IMR-90 (cell line): ENCODE measurements at regions not wholly inside any gene's neighbourhood (a gene's known extent, or its start where the extent isn't known, plus 50 kb on each side); places are given as distances from the start of the nearest gene placed in this dataset.
A peak's percentile ranks its signal among the peaks of the same experiment; 100 is the strongest.

ENCODE experiments used
- ATAC-seq: fragments of 200-7000 bp; cut with Tn5 transposase; 2 replicates; pipeline ENCODE4 v1.9.1; 2020; ENCODE audit warnings: low read depth, mild to moderate bottlenecking, moderate library complexity
- BruUV-seq: library from RNA; stranded (reverse); fragments of 400-500 nt; replicated peaks from 2 replicates; lab custom pipeline; 2021; lab: Mats Ljungman, UMichigan
- CTCF ChIA-PET: fragments of 300-600 bp; formaldehyde crosslinking; extraction: SDS; loops from one replicate; lab custom pipeline; 2021; ENCODE audit warnings: antibody characterized with exemption; lab: Yijun Ruan, JAX
- POLR2A ChIA-PET: fragments of 300-600 bp; sonication (Branson Sonifier 250); formaldehyde crosslinking; loops from one replicate; lab custom pipeline; 2022; ENCODE audit warnings: antibody characterized with exemption; ENCODE audit not compliant: unreplicated experiment; lab: Charles Lee
- DNase-seq: peaks from one replicate; pipeline ENCODE4 v3.0.0; 2013
- H2AFZ ChIP-seq: replicated peaks from 2 replicates; pipeline ENCODE3; 2013; ENCODE audit warnings: low read length, mild to moderate bottlenecking; ENCODE audit not compliant: poor library complexity
- H2AK5ac ChIP-seq: 2 replicates; pipeline ENCODE4 v1.6.1; 2013; ENCODE audit warnings: low read depth, low read length, inconsistent platforms
- H2AK9ac ChIP-seq: replicated peaks from 2 replicates; pipeline ENCODE3; 2013; ENCODE audit warnings: mild to moderate bottlenecking, low read depth, low read length, moderate library complexity; ENCODE audit not compliant: poor library complexity
- H2BK120ac ChIP-seq: 2 replicates; pipeline ENCODE4 v1.6.1; 2013; ENCODE audit warnings: low read depth, low read length, inconsistent platforms
- H2BK15ac ChIP-seq: 3 replicates; pipeline ENCODE4 v1.6.1; 2013; ENCODE audit warnings: low read depth, low read length, inconsistent platforms
- H2BK20ac ChIP-seq: 2 replicates; pipeline ENCODE4 v1.6.1; 2013; ENCODE audit warnings: low read depth, mild to moderate bottlenecking, inconsistent platforms, low read length, moderate library complexity
- H2BK5ac ChIP-seq: 2 replicates; pipeline ENCODE4 v1.6.1; 2013; ENCODE audit warnings: mild to moderate bottlenecking, low read depth, low read length, inconsistent platforms; ENCODE audit not compliant: poor library complexity, severe bottlenecking
- H3K14ac ChIP-seq: replicated peaks from 2 replicates; pipeline ENCODE4 v1.6.1; 2013; ENCODE audit warnings: low read depth, low read length, inconsistent platforms
- H3K18ac ChIP-seq: 2 replicates; pipeline ENCODE4 v1.6.1; 2013; ENCODE audit warnings: low read depth, low read length, control low read depth
- H3K23ac ChIP-seq: 2 replicates; pipeline ENCODE4 v1.6.1; 2013; ENCODE audit warnings: low read depth, low read length, inconsistent platforms
- H3K27ac ChIP-seq: 2 replicates; pipeline ENCODE4 v1.5.1; 2013; ENCODE audit warnings: mild to moderate bottlenecking, control low read depth, low read length; ENCODE audit not compliant: insufficient read depth
- H3K27me3 ChIP-seq: 2 replicates; pipeline ENCODE4 v1.6.1; 2013; ENCODE audit warnings: low read length; ENCODE audit not compliant: control insufficient read depth, insufficient read depth
- H3K36me3 ChIP-seq: 2 replicates; pipeline ENCODE4 v1.6.1; 2013; ENCODE audit warnings: low read length, mixed read lengths; ENCODE audit not compliant: control insufficient read depth, insufficient read depth
- H3K4ac ChIP-seq: 2 replicates; pipeline ENCODE4 v1.6.1; 2013; ENCODE audit warnings: low read depth, low read length, inconsistent platforms
- H3K4me1 ChIP-seq: 2 replicates; pipeline ENCODE4 v1.6.1; 2013; ENCODE audit warnings: low read length, mixed read lengths; ENCODE audit not compliant: control insufficient read depth, insufficient read depth
- H3K4me2 ChIP-seq: 2 replicates; pipeline ENCODE4 v1.6.1; 2013; ENCODE audit warnings: low read depth, mild to moderate bottlenecking, control low read depth, low read length, moderate library complexity
- H3K4me3 ChIP-seq: 2 replicates; pipeline ENCODE4 v1.5.1; 2013; ENCODE audit warnings: low read depth, mild to moderate bottlenecking, control low read depth, low read length, moderate library complexity; ENCODE audit not compliant: insufficient read depth
- H3K56ac ChIP-seq: 2 replicates; pipeline ENCODE4 v1.6.1; 2013; ENCODE audit warnings: low read length, inconsistent platforms; ENCODE audit not compliant: insufficient read depth; ENCODE audit errors: extremely low read depth
- H3K79me1 ChIP-seq, 2 experiments: 2 replicates each; pipeline ENCODE4 v1.6.1; 2013; ENCODE audit warnings: low read length in 2 of 2, inconsistent platforms in 1 of 2, low read depth in 1 of 2
- H3K9ac ChIP-seq: 2 replicates; pipeline ENCODE4 v1.6.1; 2013; ENCODE audit warnings: low read depth, low read length, control low read depth
- H3K9me1 ChIP-seq: 2 replicates; pipeline ENCODE4 v1.6.1; 2013; ENCODE audit warnings: low read length, inconsistent platforms; ENCODE audit not compliant: insufficient read depth
- H3K9me3 ChIP-seq: 2 replicates; pipeline ENCODE4 v1.6.1; 2013; ENCODE audit warnings: low read length; ENCODE audit not compliant: control insufficient read depth, insufficient read depth
- H4K20me1 ChIP-seq: 2 replicates; pipeline ENCODE4 v1.6.1; 2013; ENCODE audit warnings: low read length, inconsistent platforms; ENCODE audit not compliant: insufficient read depth
- H4K5ac ChIP-seq: 2 replicates; pipeline ENCODE4 v1.6.1; 2013; ENCODE audit warnings: mild to moderate bottlenecking, low read depth, low read length, control low read depth
- H4K8ac ChIP-seq, 2 experiments: 2 replicates each; pipeline ENCODE4 v1.6.1; 2013; ENCODE audit warnings: low read depth in 2 of 2, low read length in 2 of 2, control low read depth in 1 of 2, inconsistent platforms in 1 of 2
- H4K91ac ChIP-seq: 2 replicates; pipeline ENCODE4 v1.6.1; 2013; ENCODE audit warnings: low read depth, low read length, inconsistent platforms; ENCODE audit not compliant: insufficient read depth
- BHLHE40 ChIP-seq: fragments of 150-350 bp; IDR thresholded peaks from 2 replicates; pipeline ENCODE4 v1.6.1; 2016; ENCODE audit warnings: mild to moderate bottlenecking, low read depth, low read length
- CEBPB ChIP-seq: IDR thresholded peaks from 2 replicates; pipeline ENCODE4 v1.6.1; 2012; ENCODE audit warnings: low read depth, low read length, improper control_type of control experiment
- CHD1 ChIP-seq: IDR thresholded peaks from 2 replicates; pipeline ENCODE4 v1.6.1; 2012; ENCODE audit warnings: low read depth, low read length, improper control_type of control experiment
- FOS ChIP-seq: fragments of 150-350 bp; IDR thresholded peaks from 2 replicates; pipeline ENCODE4 v1.6.1; 2016; ENCODE audit warnings: low read depth, low read length
- MAFK ChIP-seq: IDR thresholded peaks from 2 replicates; pipeline ENCODE4 v1.6.1; 2012; ENCODE audit warnings: low read depth, low read length, improper control_type of control experiment
- MAZ ChIP-seq: IDR thresholded peaks from 2 replicates; pipeline ENCODE4 v1.6.1; 2012; ENCODE audit warnings: low read depth, mild to moderate bottlenecking, low read length, improper control_type of control experiment, moderate library complexity, borderline replicate concordance
- MXI1 ChIP-seq: IDR thresholded peaks from 2 replicates; pipeline ENCODE4 v1.6.1; 2012; ENCODE audit warnings: low read depth, mild to moderate bottlenecking, low read length, moderate library complexity, borderline replicate concordance
- NFE2L2 ChIP-seq: fragments of 150-350 bp; IDR thresholded peaks from 2 replicates; pipeline ENCODE4 v1.6.1; 2016; ENCODE audit warnings: low read depth, mild to moderate bottlenecking, low read length
- POLR2A ChIP-seq: IDR thresholded peaks from 2 replicates; pipeline ENCODE4 v1.6.1; 2012; ENCODE audit warnings: mild to moderate bottlenecking, low read depth, low read length
- RCOR1 ChIP-seq: IDR thresholded peaks from 2 replicates; pipeline ENCODE4 v1.6.1; 2012; ENCODE audit warnings: mild to moderate bottlenecking, low read length, improper control_type of control experiment; ENCODE audit not compliant: insufficient replicate concordance
- RFX5 ChIP-seq: IDR thresholded peaks from 2 replicates; pipeline ENCODE4 v1.8.0; 2012; ENCODE audit warnings: low read depth, mild to moderate bottlenecking, low read length, moderate library complexity
- SMC3 ChIP-seq: fragments of 150-350 bp; IDR thresholded peaks from 2 replicates; pipeline ENCODE4 v1.6.1; 2016; ENCODE audit warnings: low read depth, mild to moderate bottlenecking, antibody characterized with exemption, low read length, moderate library complexity
- WGBS, 2 experiments: methylation state at CpG; one replicate each; pipeline versions ENCODE4 v1.1.5 to v1.1.7; 2013; ENCODE audit warnings: missing lambda C conversion rate in 2 of 2; ENCODE audit not compliant: insufficient read length in 1 of 2; ENCODE audit errors: extremely low coverage in 2 of 2; 5-methylcytosine and 5-hydroxymethylcytosine counted together
- dilution Hi-C: fragments of 300-500 bp; cut with HindIII; formaldehyde crosslinking; loops from one replicate; pipeline ENCODE4 v1.14.3; 2018; ENCODE audit warnings: low sequenced_read_pairs; ENCODE audit not compliant: unreplicated experiment
- in situ Hi-C: fragments of 300-500 bp; cut with MboI; formaldehyde crosslinking; loops from 3 replicates; pipeline ENCODE4 v1.14.3; 2019; ENCODE audit warnings: low sequenced_read_pairs, inconsistent platforms, mixed read lengths
- intact Hi-C: fragments of 100-400 bp; cut with micrococcal nuclease; formaldehyde crosslinking; loops from 2 replicates; pipeline ENCODE4 v1.10.0; 2022
- TF ChIP-seq, protein P1 (sequence below): fragments of 150-350 bp; IDR thresholded peaks from 2 replicates; pipeline ENCODE4 v1.6.1; 2016; ENCODE audit warnings: low read depth, mild to moderate bottlenecking, low read length, moderate library complexity, borderline replicate concordance

GRCh38 chr17:72514321-72514861 is 393.6 kb downstream of the SOX9 start:
- Histone ChIP-seq H3K4ac (peak overlapping the region; percentile 93; the same call in 1 of the 2 replicates), H3K79me1 (peaks cover 20 to 86% of the 10 kb centered on the region in 2 experiments), H2AFZ (peak overlapping the region; percentile 93), H2BK20ac (0 out of 2 replicates have a peak overlapping the region, but pooled peaks have one; percentile 11), H3K27ac (peak overlapping the region; percentile 89; the same call in 1 of the 2 replicates), H4K5ac (no peak overlapping the region), H3K56ac (no peak overlapping the region), H4K91ac (no peak overlapping the region; the same call in 1 of the 2 replicates), H2BK15ac (no peak overlapping the region), H3K27me3 (no peaks in the 10 kb centered on the region), H4K20me1 (no peaks in the 10 kb centered on the region; the same call in none of the 2 replicates), H3K4me1 (peaks cover 29% of the 10 kb centered on the region), H3K9me3 (no peaks in the 10 kb centered on the region), H3K36me3 (no peaks in the 10 kb centered on the region), H3K9me1 (peaks cover 23% of the 10 kb centered on the region), H2BK5ac (no peak overlapping the region), H3K4me2 (no peak overlapping the region; the same call in 1 of the 2 replicates), H2AK5ac (peak overlapping the region; percentile 69), H3K4me3 (no peak overlapping the region), H3K14ac (0 out of 2 replicates have a peak overlapping the region, but pooled peaks have one; percentile 11), H3K23ac (0 out of 2 replicates have a peak overlapping the region, but pooled peaks have one; percentile 38), H2BK120ac (peak overlapping the region; percentile 96), H3K9ac (peak overlapping the region; percentile 1; the same call in 1 of the 2 replicates), H3K18ac (no peak overlapping the region), H2AK9ac (peak overlapping the region; percentile 4), H4K8ac (peak overlapping the region; percentile 37 to 93; a peak in 3 of 4 replicates)
- BruUV-seq = no TSS peak
- intact Hi-C loops = no loop called here
- DNase-seq (no peak), ATAC-seq (no peak)
- in situ Hi-C loops = no loop called here
- CTCF ChIA-PET = no interaction called here
- no CpG with 5 or more reads among the region's 7 CpGs for WGBS, 2 experiments
- POLR2A ChIA-PET = no interaction called here
- no peak for TF ChIP-seq SMC3
- no peak for TF ChIP-seq MAFK
- no peak for TF ChIP-seq RFX5
- TF ChIP-seq NFE2L2 = no peak
- TF ChIP-seq MAZ = no peak
- TF ChIP-seq, protein P1, sequence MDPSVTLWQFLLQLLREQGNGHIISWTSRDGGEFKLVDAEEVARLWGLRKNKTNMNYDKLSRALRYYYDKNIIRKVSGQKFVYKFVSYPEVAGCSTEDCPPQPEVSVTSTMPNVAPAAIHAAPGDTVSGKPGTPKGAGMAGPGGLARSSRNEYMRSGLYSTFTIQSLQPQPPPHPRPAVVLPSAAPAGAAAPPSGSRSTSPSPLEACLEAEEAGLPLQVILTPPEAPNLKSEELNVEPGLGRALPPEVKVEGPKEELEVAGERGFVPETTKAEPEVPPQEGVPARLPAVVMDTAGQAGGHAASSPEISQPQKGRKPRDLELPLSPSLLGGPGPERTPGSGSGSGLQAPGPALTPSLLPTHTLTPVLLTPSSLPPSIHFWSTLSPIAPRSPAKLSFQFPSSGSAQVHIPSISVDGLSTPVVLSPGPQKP = no peak
- no peak for TF ChIP-seq RCOR1
- no peak for TF ChIP-seq POLR2A
- no peak for TF ChIP-seq CEBPB
- no peak for TF ChIP-seq BHLHE40
- TF ChIP-seq MXI1 = no peak
- TF ChIP-seq CHD1 = no peak
- TF ChIP-seq FOS = no peak
- dilution Hi-C loops = no loop called here
